ENCODE measurements at regions not wholly inside any gene's neighbourhood (a gene's known extent, or its start where the extent isn't known, plus 50 kb on each side); places are given as distances from the start of the nearest gene placed in this dataset.
"Not testable (repeated sequence)": the region's sequence is repeated elsewhere in the genome, so short reads cannot be mapped to it uniquely, and the experiment has no call there.

DNA sequence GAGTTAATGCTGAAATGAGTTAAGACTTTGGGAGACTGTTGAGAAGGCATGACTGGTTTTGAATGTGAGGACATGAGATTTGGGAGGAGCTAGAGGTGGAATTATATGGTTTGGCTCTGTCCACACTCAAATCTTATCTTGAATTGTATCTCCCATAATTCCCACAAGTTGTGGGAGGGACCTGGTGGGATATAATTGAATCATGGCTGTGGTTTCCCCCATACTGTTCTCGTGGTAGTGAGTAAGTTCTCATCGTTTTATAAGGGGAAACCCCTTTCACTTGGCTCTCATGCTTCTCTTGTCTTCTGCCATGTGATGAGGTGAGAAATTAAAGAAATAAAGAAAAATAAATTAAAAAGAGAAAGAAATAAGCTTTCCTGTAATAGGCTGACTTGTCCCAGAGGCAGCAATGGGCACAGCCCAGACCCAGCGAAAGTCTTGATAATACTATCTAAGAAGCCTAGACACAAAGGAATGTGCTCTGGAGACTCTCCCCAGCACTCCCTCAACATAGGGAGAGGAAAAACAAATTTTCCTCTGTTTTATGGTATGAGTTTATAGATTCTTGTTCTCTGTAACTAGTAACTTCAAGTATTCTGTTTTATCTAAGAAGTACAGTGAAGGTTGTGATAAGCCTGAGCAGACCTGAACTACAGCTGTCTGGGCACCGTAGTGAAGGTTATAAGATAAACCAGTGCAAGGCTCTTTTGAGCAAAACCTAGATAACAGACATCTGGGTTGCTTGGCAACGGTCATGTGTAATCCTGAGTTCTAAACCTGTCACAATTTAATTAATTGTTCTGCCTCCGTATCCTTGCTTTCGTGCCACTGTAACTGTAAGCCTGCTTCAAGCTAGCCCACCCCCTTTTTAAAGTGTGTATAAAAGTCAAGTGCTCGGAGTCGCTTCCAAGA lies 88.9 kb upstream of the ECI2 start:
- Histone ChIP-seq H3K4me3 (ENCODE audit: low read depth in 1 of 2, low read length in 1 of 2) (no peak overlapping the region), H3K27ac (no peak overlapping the region), H3K36me3 (no peaks in the 10 kb centered on the region), H3K27me3 (no peaks in the 10 kb centered on the region), H3K9me3 (no peaks in the 10 kb centered on the region), H3K4me1 (ENCODE audit: control insufficient read depth in 1 of 2, insufficient read depth in 1 of 2, low read depth in 1 of 2, low read length in 1 of 2) (no peaks in the 10 kb centered on the region)
- TF ChIP-seq, protein P1, sequence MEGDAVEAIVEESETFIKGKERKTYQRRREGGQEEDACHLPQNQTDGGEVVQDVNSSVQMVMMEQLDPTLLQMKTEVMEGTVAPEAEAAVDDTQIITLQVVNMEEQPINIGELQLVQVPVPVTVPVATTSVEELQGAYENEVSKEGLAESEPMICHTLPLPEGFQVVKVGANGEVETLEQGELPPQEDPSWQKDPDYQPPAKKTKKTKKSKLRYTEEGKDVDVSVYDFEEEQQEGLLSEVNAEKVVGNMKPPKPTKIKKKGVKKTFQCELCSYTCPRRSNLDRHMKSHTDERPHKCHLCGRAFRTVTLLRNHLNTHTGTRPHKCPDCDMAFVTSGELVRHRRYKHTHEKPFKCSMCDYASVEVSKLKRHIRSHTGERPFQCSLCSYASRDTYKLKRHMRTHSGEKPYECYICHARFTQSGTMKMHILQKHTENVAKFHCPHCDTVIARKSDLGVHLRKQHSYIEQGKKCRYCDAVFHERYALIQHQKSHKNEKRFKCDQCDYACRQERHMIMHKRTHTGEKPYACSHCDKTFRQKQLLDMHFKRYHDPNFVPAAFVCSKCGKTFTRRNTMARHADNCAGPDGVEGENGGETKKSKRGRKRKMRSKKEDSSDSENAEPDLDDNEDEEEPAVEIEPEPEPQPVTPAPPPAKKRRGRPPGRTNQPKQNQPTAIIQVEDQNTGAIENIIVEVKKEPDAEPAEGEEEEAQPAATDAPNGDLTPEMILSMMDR (IDR thresholded peaks at IDR 0.05), result no peak

DNA sequence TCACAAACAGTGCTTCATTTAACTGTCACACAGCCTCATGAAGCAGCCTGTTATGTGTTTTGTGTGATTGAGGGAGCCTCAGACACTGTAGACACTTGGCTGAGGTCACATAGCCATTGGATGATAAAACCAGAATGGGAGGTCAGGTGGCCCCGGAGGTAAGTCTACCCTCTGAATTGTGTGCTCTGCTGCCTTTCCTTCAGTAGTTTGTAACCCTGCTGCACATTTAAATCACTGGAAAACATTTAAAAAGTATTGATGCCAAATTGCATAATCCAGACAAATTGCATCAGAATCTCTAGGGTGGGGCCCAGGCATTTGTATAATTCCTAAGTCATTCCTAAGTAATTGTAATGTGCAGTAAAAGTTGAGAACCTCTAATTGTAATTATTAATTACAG lies 85.2 kb upstream of the ECI2 start:
- TF ChIP-seq, protein P1 (IDR thresholded peaks at IDR 0.05), result no peak
- no peak overlapping the region for H3K27ac ChIP-seq

DNA sequence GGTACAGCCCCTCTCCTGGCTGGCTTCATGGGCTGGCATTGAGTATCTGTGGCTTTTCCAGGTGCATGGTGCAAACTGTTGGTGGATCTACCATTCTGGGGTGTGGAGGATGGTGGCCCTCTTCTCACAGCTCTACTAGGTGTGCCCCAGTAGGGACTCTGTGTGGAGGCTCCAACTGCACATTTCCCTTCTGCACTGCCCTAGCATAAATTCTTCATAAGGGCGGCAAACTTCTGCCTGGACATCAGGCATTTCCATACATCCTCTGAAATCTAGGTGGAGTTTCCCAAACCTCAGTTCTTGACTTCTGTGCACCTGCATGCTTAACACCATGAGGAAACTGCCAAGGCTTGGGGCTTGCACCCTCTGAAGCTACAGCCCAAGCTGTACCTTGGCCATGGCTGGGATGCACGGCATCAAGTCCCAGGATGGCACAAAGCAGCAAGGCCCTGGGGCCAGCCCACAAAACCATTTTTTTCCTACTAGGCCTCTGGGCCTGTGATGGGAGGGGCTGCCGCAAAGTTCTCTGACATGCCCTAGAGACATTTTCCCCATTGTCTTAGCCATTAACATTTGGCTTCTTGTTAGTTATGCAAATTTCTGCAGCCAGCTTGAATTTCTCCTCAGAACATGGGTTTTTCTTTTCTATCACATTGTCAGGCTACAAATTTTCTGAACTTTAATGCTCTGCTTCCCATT lies 83.4 kb upstream of the ECI2 start:
- H3K27me3 ChIP-seq; H3K36me3 ChIP-seq; H3K4me3 ChIP-seq (ENCODE audit: low read depth in 1 of 2, low read length in 1 of 2); H3K27ac ChIP-seq; H3K4me1 ChIP-seq (ENCODE audit: control insufficient read depth in 1 of 2, insufficient read depth in 1 of 2, low read depth in 1 of 2, low read length in 1 of 2); H3K9me3 ChIP-seq: not testable (repeated sequence)

More for the DNA sequence above, 85.2 kb upstream of the ECI2 start:
- H3K4me1 ChIP-seq (ENCODE audit: control insufficient read depth in 1 of 2, insufficient read depth in 1 of 2, low read depth in 1 of 2, low read length in 1 of 2), result no peaks in the 10 kb centered on the region
- no peaks in the 10 kb centered on the region for H3K9me3 ChIP-seq
- H3K27me3 ChIP-seq, result no peaks in the 10 kb centered on the region
- no peaks in the 10 kb centered on the region for H3K36me3 ChIP-seq
- H3K4me3 ChIP-seq (ENCODE audit: low read depth in 1 of 2, low read length in 1 of 2), result no peak overlapping the region

DNA sequence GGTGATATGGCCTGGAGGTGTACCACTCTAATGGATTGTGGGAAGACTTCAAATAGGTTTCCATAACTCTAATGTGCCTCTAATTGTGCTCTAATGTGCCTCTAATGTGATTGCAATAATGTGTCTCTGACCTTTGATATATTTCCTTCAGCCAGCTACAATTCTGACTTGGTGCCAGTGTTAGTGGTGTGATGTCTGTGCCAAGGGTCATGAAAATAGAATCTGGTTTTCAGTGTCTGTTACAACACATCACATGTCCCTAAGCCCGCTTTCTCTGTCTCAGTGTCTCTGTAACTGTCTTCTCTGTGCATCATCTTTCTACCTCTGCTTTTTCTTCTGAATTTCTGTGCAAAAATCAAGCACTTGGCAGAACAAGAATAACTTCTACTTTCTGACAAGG lies 77.2 kb upstream of the ECI2 start:
- H3K36me3 ChIP-seq, result no peaks in the 10 kb centered on the region
- no peaks in the 10 kb centered on the region for H3K9me3 ChIP-seq
- H3K4me3 ChIP-seq (ENCODE audit: low read depth in 1 of 2, low read length in 1 of 2), result no peak overlapping the region
- no peaks in the 10 kb centered on the region for H3K4me1 ChIP-seq (ENCODE audit: control insufficient read depth in 1 of 2, insufficient read depth in 1 of 2, low read depth in 1 of 2, low read length in 1 of 2)
- H3K27ac ChIP-seq, result no peak overlapping the region
- H3K27me3 ChIP-seq, result no peaks in the 10 kb centered on the region
- TF ChIP-seq, protein P1 (IDR thresholded peaks at IDR 0.05), result no peak

DNA sequence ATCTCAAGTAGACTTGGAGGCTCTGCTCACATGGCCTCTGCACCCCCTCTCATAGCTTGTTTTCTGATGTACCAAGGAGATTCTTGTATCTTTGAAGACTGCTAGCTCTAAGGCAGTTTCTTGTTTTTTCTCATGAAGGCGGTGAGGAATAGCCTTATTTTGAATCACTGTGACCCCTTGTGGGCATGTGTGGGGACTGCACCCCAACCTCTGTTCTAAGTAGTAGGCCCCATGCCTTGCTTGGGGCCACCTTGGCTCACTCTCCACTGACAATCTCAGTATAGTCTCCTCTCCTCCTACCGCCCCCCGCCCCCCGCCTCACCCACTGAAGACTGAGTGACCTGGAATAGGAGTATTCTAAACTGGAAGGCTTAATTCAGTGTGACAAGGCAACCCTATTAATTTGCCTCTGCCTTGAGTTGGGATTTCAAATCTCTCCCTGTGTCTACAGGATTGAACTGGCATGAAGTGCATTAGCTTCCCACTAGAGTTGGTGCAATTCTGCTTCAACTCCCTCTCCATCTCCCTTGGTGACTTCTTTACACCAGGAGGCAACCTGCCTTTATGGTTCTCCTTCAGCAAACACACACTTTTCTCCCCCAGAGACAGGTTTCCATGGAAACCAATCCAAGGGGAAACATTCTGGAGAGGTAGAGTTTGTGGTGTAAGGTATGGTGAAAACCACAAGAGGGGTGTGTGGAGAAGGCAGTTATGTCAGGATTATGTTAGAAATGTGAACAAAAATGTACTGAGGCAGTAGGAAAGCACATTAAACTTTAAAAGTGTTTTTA lies 75.4 kb upstream of the ECI2 start:
- H3K36me3 ChIP-seq, result no peaks in the 10 kb centered on the region
- H3K9me3 ChIP-seq, result no peaks in the 10 kb centered on the region
- H3K27me3 ChIP-seq, result no peaks in the 10 kb centered on the region
- no peak overlapping the region for H3K4me3 ChIP-seq (ENCODE audit: low read depth in 1 of 2, low read length in 1 of 2)
- TF ChIP-seq, protein P1 (IDR thresholded peaks at IDR 0.05), result peak; percentile 16
- H3K27ac ChIP-seq, result no peak overlapping the region
- no peaks in the 10 kb centered on the region for H3K4me1 ChIP-seq (ENCODE audit: control insufficient read depth in 1 of 2, insufficient read depth in 1 of 2, low read depth in 1 of 2, low read length in 1 of 2)
